Transverse colon (tissue), 4 donors: ENCODE measurements at regions not wholly inside any gene's neighbourhood (a gene's known extent, or its start where the extent isn't known, plus 50 kb on each side); places are given as distances from the start of the nearest gene placed in this dataset.
"Not testable (repeated sequence)": the region's sequence is repeated elsewhere in the genome, so short reads cannot be mapped to it uniquely, and the experiment has no call there.

Experiments
- DNase-seq: peaks from one replicate; pipeline ENCODE4 v3.0.0-alpha.2; 2019
- H3K27ac ChIP-seq, 4 donors: fragments of 200-600 bp; sonication (generic); 2 replicates each; pipeline ENCODE4 v1.5.1; 2016 to 2018; ENCODE audit warnings: inconsistent platforms in 4 of 4
- H3K27me3 ChIP-seq: fragments of 200-600 bp; sonication (generic); 2 replicates; pipeline ENCODE4 v1.5.1; 2017; ENCODE audit warnings: inconsistent platforms
- H3K36me3 ChIP-seq, 4 donors: fragments of 200-600 bp; sonication (generic); 2 replicates each; pipeline ENCODE4 v1.5.1; 2017 to 2019; ENCODE audit warnings: inconsistent platforms in 4 of 4
- H3K4me1 ChIP-seq, 4 donors: fragments of 200-600 bp; sonication (generic); 2 replicates each; pipeline ENCODE4 v1.5.1; 2017 to 2020; ENCODE audit warnings: inconsistent platforms in 4 of 4
- H3K4me3 ChIP-seq, 4 donors: fragments of 200-600 bp; sonication (generic); 1 replicate in 1 of 4; 2 replicates in 3 of 4; pipeline versions ENCODE4 v1.5.1 to v1.6.1; 2017 to 2019; ENCODE audit warnings: inconsistent platforms in 4 of 4
- H3K9me3 ChIP-seq, 2 donors: fragments of 200-600 bp; sonication (generic); 2 replicates each; pipeline ENCODE4 v1.5.1; 2017 to 2019; ENCODE audit warnings: inconsistent platforms in 2 of 2
- CTCF ChIP-seq, 5 experiments: fragments of 200-600 bp in 3 of 5; fragments of 450-650 bp in 2 of 5; sonication (generic) in 3 of 5; IDR thresholded peaks; 1 replicate in 2 of 5; 2 replicates in 3 of 5; pipeline ENCODE4 v1.5.1; 2016 to 2017; ENCODE audit warnings: antibody characterized with exemption in 5 of 5, inconsistent platforms in 3 of 5, mild to moderate bottlenecking in 2 of 5, moderate library complexity in 1 of 5
- EP300 ChIP-seq: sonication (generic); formaldehyde crosslinking; IDR thresholded peaks from one replicate; pipeline ENCODE4 v1.6.1; 2017; ENCODE audit warnings: antibody characterized with exemption, low read depth
- POLR2A ChIP-seq: fragments of 450-650 bp; IDR thresholded peaks from one replicate; pipeline ENCODE4 v1.6.1; 2016; ENCODE audit warnings: antibody characterized with exemption, mild to moderate bottlenecking, moderate library complexity
- POLR2AphosphoS5 ChIP-seq, 3 donors: sonication (generic); formaldehyde crosslinking; IDR thresholded peaks; one replicate each; pipeline ENCODE4 v1.6.1; 2016; ENCODE audit warnings: antibody characterized with exemption in 3 of 3
- WGBS, 2 donors: methylation state at CpG; one replicate each; pipeline ENCODE4 v1.1.5; 2018; ENCODE audit warnings: low coverage in 1 of 2; 5-methylcytosine and 5-hydroxymethylcytosine counted together
- in situ Hi-C, 4 donors: fragments of 200-750 bp; cut with MboI; loops; one replicate each; pipeline versions ENCODE4 v1.15.0 to v1.15.1; 2017; ENCODE audit warnings: low sequenced_read_pairs in 3 of 4, low pct_ligation_motif_present in 1 of 4, low pct_unique_long_range_greater_than_20kb in 1 of 4
- intact Hi-C: fragments of 100-400 bp; cut with DNase I; formaldehyde crosslinking; loops from one replicate; pipeline ENCODE4 v1.15.1; 2023; ENCODE audit warnings: low total_unique reads

GRCh38 chr12:58681730-58682129 is 238.6 kb downstream of the LRIG3 start:
- in situ Hi-C loops (no loop called here), intact Hi-C loops (no loop called here)
- Histone ChIP-seq H3K27ac (no peak overlapping the region), H3K9me3 (peaks cover 5 to 7% of the 10 kb centered on the region in 2 donors), H3K27me3 (no peaks in the 10 kb centered on the region), H3K4me3 (no peak overlapping the region), H3K4me1 (no peaks in the 10 kb centered on the region), H3K36me3 (no peaks in the 10 kb centered on the region)
- WGBS, 2 donors = 50 to 62% methylated on average over 2 of the region's 2 CpGs
- no peak for DNase-seq
- no peak for TF ChIP-seq POLR2AphosphoS5 (IDR thresholded peaks at IDR 0.05)
- no peak for TF ChIP-seq CTCF (IDR thresholded peaks at IDR 0.05)
- no peak for TF ChIP-seq POLR2A
- TF ChIP-seq EP300 = no peak

- no peak for DNase-seq
- Histone ChIP-seq H3K27ac (no peak overlapping the region), H3K36me3 (no peaks in the 10 kb centered on the region), H3K4me1 (no peaks in the 10 kb centered on the region), H3K27me3 (no peaks in the 10 kb centered on the region), H3K4me3 (no peak overlapping the region), H3K9me3 (no peaks in the 10 kb centered on the region)
- intact Hi-C loops = no loop called here
- in situ Hi-C loops = no loop called here
- no peak for TF ChIP-seq POLR2AphosphoS5 (IDR thresholded peaks at IDR 0.05)
- no peak for TF ChIP-seq CTCF (IDR thresholded peaks at IDR 0.05)
- no peak for TF ChIP-seq EP300
- TF ChIP-seq POLR2A = no peak
- WGBS, 2 donors = 87 to 92% methylated on average over 7 to 11 of the region's 11 CpGs
Measured at GRCh38 chr12:58695263-58695662, 225.0 kb downstream of the LRIG3 start.

GRCh38 chr12:58701536-58701935 is 218.8 kb downstream of the LRIG3 start:
- no peak for DNase-seq
- no peaks in the 10 kb centered on the region for H3K36me3 ChIP-seq
- TF ChIP-seq CTCF (IDR thresholded peaks at IDR 0.05) = no peak
- no peak for TF ChIP-seq EP300
- TF ChIP-seq POLR2AphosphoS5 (IDR thresholded peaks at IDR 0.05) = no peak
- no peak for TF ChIP-seq POLR2A
- no peaks in the 10 kb centered on the region for H3K4me1 ChIP-seq
- H3K9me3 ChIP-seq = no peaks in the 10 kb centered on the region
- in situ Hi-C loops = no loop called here
- intact Hi-C loops = no loop called here
- WGBS, 2 donors = 79% methylated on average over 8 of the region's 8 CpGs; no CpG with 5 or more reads in 1 of the 2 donors
- no peak overlapping the region for H3K27ac ChIP-seq
- H3K27me3 ChIP-seq = no peaks in the 10 kb centered on the region
- H3K4me3 ChIP-seq = no peak overlapping the region

- no peaks in the 10 kb centered on the region for H3K9me3 ChIP-seq
- DNase-seq = no peak
- no peak overlapping the region for H3K27ac ChIP-seq
- H3K27me3 ChIP-seq = no peaks in the 10 kb centered on the region
- in situ Hi-C loops = no loop called here
- H3K36me3 ChIP-seq = no peaks in the 10 kb centered on the region
- TF ChIP-seq EP300 (no peak), POLR2A (no peak), POLR2AphosphoS5 (IDR thresholded peaks at IDR 0.05) (no peak), CTCF (IDR thresholded peaks at IDR 0.05) (no peak)
- intact Hi-C loops = no loop called here
- no peak overlapping the region for H3K4me3 ChIP-seq
- 67 to 86% methylated on average over 2 to 3 of the region's 3 CpGs for WGBS, 2 donors
- no peaks in the 10 kb centered on the region for H3K4me1 ChIP-seq
Measured at GRCh38 chr12:58703866-58704265, 216.4 kb downstream of the LRIG3 start.

GRCh38 chr12:58704770-58705169 is 215.5 kb downstream of the LRIG3 start:
- H3K9me3 ChIP-seq, H3K27me3 ChIP-seq, H3K4me1 ChIP-seq, H3K4me3 ChIP-seq, H3K36me3 ChIP-seq, intact Hi-C loops, H3K27ac ChIP-seq, DNase-seq, in situ Hi-C loops: not testable (repeated sequence)
